Right kidney (tissue), 1 donor: ENCODE measurements at regions not wholly inside any gene's neighbourhood (a gene's known extent, or its start where the extent isn't known, plus 50 kb on each side); places are given as distances from the start of the nearest gene placed in this dataset.

ENCODE experiments used
- DNase-seq: peaks from one replicate; pipeline ENCODE4 v3.0.0-alpha.2; 2016

GRCh38 chr4:138310991-138311390 is 68.8 kb upstream of the SLC7A11 start:
- no peak for DNase-seq

- no peak for DNase-seq
Measured at GRCh38 chr4:138310498-138310897, 68.3 kb upstream of the SLC7A11 start.

GRCh38 chr4:138308356-138308755 is 66.2 kb upstream of the SLC7A11 start:
- DNase-seq = no peak

GRCh38 chr4:138307319-138307718 is 65.2 kb upstream of the SLC7A11 start:
- no peak for DNase-seq

- no peak for DNase-seq
Measured at GRCh38 chr4:138305050-138305449, 62.9 kb upstream of the SLC7A11 start.

- no peak for DNase-seq
Measured at GRCh38 chr4:138301536-138301935, 59.4 kb upstream of the SLC7A11 start.

GRCh38 chr4:138300616-138301015 is 58.5 kb upstream of the SLC7A11 start:
- DNase-seq = no peak

GRCh38 chr4:138299881-138300280 is 57.7 kb upstream of the SLC7A11 start:
- DNase-seq = no peak

- DNase-seq = no peak
Measured at GRCh38 chr4:138298866-138299265, 56.7 kb upstream of the SLC7A11 start.

GRCh38 chr4:138298431-138298830 is 56.3 kb upstream of the SLC7A11 start:
- no peak for DNase-seq

GRCh38 chr4:138297743-138298405 is 55.7 kb upstream of the SLC7A11 start:
- no peak for DNase-seq

GRCh38 chr4:138292321-138292720 is 50.2 kb upstream of the SLC7A11 start:
- DNase-seq = no peak
